ENCODE measurements at regions not wholly inside any gene's neighbourhood (a gene's known extent, or its start where the extent isn't known, plus 50 kb on each side); places are given as distances from the start of the nearest gene placed in this dataset.
"Not testable (repeated sequence)": the region's sequence is repeated elsewhere in the genome, so short reads cannot be mapped to it uniquely, and the experiment has no call there.

DNA sequence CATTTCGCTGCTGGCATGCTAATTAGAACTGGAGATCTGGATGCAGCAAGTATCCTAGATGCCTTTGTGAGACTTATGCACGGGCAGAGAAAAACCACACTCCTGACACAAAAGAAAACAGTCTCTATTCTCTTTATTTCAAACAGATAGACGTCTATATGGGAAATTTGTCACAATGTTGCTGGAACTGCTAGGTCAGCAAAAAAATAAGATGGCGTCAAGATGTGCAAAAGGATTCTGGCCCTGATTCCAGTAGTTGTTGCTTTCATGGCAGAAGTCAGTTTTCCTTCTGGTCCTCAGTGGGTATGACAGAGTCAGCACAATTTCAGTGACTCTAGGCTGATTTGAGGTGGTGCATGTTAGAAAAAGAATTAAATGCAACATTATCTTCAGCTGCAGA lies 1068.0 kb downstream of the SLITRK5 start:
- DNase-seq = no peak

DNA sequence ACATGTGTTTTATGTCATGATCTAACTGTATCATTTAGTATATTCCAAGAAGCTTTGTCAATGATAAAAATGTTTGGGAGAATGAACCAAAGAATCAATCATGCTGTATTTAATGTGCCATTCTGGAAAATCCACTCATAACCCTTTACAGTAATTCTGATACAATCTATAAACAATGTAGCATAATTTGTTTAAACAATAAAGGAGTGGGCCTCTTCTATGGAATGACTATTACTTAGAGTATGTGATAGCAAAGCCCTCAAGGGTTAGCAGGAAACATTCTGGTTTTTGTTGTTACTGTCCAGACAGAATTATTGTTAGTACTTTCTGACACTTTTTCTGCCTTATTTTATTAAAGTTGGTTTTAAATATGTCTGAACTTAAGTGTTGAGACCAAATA lies 1073.1 kb downstream of the SLITRK5 start:
- no peak for DNase-seq

DNA sequence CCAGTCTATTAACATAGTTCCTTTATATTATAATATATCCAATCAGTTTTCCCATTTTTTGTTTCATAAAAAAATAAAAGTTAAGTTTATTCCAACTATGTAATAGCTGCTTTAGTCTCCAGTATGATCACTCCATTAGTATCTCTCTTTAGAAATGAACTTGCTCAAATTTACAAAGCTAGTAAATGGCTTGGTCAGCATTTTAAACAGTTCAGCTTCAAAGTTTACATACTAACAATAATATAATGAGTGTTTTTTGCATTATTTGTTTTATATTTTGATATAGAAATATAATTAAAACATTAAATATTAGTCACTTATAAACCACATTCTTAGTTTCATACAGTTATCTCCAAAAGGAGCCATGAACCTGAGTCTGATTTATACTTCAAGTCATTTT lies 1073.8 kb downstream of the SLITRK5 start:
- no peak for DNase-seq

DNA sequence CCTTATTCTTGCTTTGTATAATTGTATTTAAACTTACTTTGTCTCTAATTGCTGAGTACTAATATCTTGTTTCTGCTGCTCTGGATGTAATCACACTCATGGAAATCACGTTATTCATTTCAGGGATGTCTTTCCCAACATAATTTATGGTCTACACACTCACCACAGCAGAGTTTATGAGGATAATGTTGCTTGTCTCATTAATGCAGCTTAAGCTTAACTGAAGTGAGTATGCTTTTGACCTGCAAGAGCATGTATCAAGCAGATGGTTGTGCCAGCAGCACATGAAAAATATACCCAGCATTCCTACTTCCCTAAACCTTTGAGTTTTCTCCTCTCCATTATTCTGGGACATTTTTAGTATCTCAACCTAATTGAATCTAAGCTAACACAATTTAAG lies 1080.9 kb downstream of the SLITRK5 start:
- no peak for DNase-seq

DNA sequence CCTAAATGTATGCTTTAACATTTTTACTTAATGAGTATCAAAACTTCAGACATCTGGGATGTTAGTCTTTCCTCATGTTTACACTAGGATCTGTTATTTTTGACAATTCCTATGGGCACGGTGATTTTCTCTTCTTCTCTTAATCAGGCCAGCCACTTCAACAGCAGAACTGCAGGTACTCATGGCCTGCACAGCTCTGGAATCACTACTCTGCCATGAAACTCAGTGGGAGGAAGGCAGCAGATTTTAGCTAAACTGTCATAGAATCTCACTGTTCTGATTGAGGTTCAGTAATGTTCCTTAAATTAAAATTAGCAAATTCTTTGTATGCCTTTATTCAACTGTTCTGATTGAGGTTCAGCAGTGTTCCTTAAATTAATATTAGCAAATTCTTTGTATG lies 1083.0 kb downstream of the SLITRK5 start:
- DNase-seq = no peak

DNA sequence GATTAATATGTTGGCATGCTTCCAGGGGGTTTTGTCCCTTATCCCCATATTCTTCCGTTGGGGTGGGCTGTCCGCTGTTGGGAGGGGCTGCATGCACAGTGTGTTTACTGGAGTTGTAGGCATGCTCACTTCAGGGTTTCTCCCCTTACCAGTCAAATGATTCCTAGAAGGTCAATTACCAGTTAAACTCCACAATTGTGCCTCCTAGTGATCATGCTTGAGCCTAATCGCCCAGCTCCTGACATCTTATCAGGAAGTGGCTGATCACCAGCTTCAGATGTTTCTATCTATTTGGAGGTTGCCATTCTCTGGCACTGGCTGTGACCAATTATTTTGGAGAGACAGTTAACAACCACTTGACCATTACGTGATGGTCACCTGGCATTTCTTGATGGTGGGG lies 1090.0 kb downstream of the SLITRK5 start:
- DNase-seq = no peak

DNA sequence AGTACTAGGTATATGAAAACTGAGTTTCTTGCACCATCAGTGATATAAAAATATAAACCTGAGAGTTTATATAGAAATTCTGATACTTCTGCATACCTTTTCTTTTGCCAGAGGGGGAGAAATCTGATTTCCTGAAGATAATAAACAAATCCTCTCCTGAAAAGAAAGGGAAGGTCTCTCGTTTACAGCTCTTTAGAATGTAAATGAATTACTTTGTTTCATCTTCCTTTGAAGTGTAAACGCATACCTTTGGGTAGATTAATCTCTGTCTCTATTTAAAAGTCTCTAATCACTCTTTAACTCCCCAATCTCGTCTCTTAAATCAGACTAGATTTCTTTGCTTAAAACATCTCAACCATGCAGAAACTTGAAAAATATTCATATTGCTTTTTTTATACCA lies 1092.9 kb downstream of the SLITRK5 start:
- no peak for DNase-seq

DNA sequence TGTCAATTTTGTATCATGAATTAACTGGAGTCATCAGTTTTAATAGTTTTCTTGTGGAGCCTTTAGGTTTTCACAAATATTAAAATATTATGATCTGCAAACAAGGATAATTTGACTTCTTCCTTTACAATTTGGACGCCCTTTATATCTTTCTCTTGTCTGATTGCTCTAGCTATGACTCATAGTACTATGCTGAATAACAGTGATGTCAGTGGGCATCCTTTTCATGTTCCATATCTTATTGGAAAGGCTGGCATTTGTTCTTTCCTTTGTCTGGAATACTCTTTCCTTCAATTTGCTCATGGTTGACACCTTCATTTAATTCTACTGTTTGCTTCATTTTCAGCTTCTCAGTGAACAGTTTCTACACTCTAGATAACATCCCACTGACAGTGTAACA lies 1129.3 kb downstream of the SLITRK5 start:
- DNase-seq = no peak

DNA sequence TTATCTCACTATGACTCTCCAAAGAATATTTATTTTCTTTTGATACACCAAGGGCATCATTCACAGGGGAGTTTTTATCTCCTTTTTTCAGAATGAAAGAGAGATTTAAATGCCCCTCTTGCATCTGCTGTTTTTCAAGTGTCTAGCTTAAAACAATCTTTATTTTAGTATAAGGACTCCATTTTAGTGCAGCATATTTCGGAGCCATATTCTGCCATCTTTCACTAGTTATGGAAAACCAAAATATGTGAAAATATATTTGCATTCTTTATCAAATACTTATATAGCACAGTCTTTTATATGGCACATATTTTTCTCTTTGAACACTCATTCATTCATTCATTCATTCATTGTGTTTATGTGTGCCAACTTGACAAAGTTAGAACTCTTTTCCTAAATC lies 1130.2 kb downstream of the SLITRK5 start:
- DNase-seq = no peak

DNA sequence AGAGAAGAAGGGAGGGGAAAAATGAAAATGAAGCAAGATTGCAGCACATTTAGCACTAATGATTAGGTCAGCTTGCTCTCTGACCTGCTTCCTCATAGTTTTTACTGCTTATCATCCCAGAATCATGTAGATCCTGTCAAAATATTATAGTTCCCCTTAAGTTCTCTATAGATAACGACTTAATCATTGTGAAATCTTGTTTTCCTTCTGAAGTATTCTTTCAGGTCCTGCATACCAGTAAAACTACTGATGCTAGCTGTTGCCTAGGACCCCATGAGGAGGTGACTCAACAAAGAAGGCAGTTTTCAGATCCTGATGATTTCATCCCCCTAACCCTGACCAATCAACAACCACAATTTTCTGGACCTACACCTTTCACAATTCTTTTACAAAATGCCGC lies 1131.7 kb downstream of the SLITRK5 start:
- no peak for DNase-seq

DNA sequence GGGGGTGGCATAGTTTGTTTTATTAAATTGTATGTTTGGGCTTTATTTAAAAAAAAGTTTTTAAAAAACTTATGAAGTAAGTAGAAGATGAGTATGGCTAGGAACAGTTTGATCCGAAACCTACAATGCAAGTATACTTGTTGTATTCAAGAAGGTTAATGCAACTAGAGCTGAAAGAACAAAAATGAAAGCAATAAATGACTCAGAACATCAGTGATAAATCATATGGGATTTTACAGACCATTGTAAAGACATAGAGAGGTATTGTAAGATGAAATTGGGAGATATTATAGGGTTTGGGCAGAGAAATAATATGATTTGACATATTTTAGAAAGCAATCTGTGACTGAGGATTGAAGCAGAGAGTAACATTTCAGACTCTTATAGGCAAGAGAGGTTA lies 1135.3 kb downstream of the SLITRK5 start:
- no peak for DNase-seq

DNA sequence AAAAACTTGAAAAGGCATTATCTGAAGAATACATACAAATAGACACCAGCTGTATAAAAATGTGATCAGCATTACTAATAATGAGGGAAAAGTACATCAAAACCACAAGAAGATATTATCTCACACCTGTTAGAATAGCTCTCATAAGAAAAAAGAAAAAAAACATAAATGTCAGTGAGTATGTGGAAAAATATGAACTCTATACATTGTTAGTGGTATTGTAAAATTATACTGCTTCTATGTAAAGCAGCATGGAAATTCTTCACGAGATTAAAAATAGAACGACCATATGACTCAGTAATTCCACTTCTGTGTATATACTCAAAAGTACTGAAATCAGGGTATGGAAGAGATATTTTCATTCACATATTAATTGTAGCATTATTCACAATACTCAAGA lies 1146.4 kb downstream of the SLITRK5 start:
- DNase-seq = no peak

DNA sequence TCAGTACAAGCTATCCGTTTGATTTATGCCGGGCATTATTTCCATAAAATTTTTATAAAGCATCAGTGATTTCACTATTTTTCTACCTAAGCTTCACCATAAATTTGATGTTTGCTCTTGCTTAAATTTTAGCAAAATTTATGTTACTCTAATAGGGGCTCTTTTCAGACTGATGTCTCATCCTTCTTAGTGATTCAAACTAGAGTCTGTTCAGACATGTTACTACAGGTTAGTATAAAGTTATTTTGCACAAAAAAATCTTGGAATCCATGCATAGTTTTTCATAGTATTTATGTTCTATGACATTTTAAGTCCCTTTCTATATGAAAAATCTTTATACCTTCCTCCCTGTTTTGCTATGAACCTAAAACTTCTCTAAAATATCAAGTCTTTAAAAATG lies 1151.9 kb downstream of the SLITRK5 start:
- no peak for DNase-seq

DNA sequence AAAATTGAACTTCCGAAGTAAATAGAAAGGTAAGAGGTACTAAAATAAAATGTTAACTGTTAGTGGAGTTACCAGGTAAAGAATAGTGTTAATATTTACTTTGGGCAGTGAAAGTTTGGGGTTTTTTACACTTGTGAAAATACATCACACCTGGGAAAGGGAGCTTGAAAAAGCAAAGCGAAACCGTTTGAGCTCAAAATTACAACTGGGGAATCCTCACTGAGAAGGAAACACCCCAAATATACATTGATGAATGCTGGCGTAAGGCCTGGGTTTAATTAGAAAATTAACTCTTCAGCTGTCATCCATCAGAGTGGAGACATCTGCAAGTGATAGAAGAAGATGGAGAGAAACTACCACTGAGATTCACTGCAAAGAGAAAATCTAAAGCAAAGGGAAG lies 1153.0 kb downstream of the SLITRK5 start:
- DNase-seq = no peak

DNA sequence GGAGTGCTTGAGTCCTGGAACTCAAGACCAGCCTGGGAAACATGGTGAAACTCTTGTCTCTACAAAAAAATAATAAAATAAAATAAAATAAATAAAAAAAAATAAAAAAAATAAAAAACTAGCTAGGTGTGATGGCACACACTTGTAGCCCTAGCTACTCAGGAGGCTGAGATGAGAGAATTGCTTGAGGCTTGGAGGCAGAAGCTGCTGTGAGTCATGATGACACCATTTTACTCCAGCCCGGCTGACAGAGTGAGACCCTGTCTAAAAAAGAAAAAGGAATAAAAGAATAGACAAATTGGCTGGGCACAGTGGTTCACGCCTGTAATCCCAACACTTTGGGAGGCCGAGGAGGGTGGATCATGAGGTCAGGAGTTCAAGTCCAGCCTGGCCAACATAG lies 1168.9 kb downstream of the SLITRK5 start:
- DNase-seq = no peak

DNA sequence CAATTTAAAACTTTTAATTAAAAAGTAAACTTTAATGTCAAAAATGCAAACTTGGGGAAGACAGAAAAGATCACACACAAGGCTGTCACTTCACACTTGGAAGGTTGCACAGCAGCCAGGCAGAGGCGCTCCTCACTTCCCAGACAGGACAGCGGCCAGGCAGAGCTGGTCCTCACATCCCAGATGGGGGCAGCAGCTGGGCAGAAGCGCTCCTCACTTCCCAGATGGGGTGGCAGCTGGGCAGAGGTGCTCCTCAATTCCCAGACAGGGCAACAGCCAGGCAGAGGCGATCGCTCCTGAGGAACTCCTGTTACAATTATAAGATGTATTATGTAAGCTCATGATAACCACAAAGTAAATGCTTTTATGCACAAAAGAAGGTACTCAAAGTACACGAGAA lies 1181.1 kb downstream of the SLITRK5 start:
- not testable (repeated sequence) for DNase-seq

DNA sequence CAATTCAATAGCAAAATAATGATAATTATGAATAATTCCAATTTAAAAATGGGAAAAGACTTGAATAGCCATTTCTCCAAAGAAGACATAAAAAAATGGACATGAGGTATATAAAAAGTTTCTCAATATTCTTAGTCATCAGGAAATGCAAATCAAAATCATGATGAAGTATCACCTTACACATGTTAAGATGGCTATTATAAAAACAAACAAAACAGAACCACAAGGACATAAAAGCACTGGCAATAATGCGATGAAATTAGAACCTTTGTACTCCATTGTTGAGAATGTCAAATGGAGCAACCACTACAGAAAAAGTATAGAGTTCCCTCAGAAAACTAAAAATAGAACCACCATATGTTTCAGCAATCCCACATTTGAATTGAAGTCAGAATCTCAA lies 1186.1 kb downstream of the SLITRK5 start:
- no peak for DNase-seq

DNA sequence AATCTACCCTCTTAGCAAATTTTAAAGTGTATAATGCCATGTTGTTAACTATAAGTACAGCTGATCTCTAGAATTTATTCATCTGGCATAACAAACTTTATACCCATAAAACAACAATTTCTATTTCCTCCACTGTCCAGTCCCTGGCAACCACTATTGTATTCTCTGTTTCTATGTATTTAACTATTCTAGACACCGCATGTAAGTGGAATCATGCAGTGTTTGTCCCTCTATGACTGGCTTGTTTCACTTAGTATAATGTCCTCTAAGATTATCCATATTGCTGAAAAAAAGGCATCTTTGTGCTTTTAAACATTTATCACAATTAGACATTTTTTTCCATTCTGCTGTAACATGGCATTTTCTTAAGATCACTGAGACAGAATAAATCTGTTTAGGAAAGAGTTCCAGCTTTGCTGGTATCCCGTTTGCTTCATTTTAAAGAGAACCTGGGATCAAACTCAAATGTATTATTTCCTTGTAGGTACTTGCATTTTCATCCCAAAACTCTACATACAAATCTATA lies 1191.0 kb downstream of the SLITRK5 start:
- DNase-seq = no peak

DNA sequence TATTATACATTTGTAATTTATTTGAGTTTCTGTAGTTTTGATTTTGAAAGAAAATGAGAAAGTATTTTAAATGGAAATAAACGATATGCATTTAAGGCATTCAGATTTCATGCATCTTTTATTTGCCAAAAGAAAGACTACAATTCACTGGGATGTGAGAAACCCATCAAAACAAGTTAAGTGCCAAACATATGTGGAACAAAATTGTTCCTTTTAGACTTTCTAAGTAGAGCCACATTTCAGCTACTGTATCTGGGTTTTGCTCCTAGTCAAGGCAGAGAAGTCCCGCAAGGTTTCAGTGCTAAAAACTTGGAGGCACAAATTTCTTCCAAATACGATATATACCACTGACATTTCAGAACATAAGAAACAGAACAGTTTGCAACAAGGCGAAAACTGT lies 1191.9 kb downstream of the SLITRK5 start:
- no peak for DNase-seq

DNA sequence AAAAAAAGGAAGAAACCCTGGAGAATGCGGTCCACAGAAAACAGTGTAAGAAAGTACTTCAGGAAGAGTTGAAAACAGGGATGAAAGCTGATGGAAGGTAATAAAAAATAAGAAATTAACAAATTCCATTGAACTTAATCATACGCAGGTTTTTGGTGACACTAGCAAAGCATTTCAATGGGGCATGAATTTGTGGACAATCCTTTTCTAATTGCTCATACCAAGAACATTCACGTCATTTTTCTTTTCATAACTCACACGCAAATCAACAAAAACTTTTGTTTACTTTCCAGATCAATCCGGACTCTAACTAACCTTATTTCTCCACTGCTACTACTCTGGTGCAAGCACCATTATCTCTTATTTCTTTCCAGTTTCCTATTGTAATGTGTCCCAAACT lies 1195.0 kb downstream of the SLITRK5 start:
- DNase-seq = no peak

DNA sequence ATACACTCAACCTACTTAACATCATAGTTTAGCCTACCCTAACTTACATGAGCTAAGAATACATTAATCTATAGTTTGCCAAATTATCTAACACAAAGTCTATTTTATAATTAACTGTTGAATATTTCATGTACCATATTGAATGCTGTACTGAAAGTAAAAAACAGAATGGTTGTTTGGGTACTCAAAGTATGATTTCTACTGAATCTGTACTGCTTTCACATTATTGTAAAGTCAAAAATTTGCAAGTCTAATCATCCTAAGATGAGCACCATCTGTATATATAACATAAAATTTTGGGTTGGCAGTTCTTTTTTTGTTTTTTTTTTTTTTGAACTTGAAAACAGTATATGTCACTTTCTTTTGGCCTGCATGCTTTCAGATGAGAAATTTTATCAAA lies 1212.6 kb downstream of the SLITRK5 start:
- DNase-seq = no peak

DNA sequence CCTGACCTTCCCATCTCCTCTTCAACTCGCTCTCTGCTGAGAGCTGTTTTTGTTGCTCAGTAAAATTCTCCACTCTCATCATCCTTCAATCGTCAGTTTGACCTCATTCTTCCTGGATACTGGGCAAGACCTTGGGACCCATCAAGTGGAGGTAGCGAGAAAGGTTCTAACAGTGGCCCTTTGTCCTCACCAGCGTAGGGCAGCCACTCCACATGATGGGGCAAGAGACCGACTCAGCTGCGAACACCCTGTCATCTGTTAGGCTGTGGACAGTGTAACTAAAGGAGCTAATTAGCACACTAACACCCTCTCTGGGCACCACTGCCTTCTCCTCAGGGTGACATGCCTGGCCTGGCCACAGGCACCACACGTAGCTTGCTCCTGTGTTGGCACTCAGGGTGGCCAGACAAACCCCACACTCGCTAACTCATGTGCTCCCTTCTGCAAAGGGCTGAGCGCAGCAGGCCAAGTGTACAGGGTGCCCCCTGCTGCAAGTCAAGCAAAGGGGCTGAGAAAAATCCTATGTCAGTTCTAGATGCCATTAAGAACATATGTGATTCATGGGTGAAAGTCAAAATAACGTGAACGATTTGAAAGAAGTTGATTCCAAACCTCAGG lies 1216.0 kb downstream of the SLITRK5 start:
- DNase-seq = no peak

DNA sequence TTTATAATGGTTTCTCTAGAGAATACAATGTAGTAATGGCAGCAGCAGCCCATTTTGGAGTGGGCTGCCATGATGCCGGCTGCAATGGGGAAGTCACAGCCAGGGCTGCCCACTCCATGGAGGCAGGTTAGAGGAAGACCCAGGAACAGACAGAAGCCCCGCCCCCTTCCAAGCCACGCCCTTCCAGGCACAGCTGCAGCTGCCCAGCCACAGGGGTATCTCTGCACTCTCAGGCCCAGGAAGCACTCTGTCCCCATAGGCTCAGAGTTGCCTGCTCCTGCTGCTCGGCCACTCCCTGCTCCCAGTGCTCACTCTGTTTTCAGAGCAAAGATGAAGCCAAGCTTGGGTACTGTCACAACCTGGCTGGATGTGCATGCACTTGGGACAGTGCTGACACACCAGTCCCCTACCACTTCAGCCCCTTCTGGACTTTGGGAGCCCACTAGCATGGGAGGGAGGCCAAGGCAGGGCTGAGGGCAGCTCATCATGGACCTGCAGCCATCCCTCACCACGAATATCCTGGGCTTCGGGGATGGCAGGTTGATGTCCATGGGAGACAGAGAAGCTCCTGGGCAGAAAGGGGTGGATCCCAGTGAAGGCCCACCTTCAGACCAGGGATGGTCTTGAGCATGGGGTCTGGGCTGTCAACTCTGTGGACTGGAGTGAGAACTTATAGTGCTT lies 1224.2 kb downstream of the SLITRK5 start:
- no peak for DNase-seq

DNA sequence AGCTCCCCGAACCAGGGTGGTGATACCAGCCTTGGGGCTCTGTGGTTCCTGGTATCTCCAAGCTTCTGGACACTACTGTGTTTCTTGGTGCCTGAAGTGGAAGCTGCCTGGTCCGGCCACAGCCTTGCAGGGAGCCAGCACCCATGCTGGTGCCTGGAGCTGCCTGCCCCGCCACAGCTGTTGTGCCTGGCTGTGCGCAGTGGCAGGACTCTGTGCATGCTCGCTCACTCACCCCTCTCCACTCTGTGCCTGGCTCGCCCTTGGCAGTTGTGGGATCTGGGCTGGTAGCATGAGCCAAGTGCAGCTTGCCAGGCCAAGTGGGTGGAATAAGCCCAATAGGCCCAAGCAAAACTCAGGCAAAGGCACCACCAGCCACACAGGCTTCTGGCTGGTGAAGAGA lies 1225.3 kb downstream of the SLITRK5 start:
- peak; percentile 0 to 31 for DNase-seq

DNA sequence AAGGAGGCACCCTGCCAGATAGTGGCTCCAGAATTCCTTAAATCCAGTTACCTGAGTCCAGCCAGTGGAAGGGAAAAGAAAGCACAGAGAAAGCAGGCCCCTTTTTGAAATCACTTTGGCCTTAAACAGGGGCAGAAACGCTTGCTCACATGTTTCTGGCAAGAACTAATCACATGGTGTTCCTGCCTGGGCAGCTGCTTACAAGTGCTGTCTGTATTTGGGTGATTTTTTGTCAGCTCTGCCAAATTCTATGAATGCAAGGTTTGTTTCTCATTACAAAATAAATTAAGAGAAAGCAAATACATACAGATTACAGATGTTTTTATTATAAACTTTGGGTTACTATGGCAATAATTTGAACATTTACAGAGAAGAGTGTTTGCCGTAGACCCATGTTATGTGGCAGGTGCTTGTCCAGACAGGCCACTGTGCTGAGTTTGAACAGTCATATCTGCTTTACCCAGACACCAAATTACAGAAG lies 1237.8 kb downstream of the SLITRK5 start:
- DNase-seq = no peak
